IMR-90 (cell line): ENCODE measurements at regions not wholly inside any gene's neighbourhood (a gene's known extent, or its start where the extent isn't known, plus 50 kb on each side); places are given as distances from the start of the nearest gene placed in this dataset.

ENCODE experiments used
- ATAC-seq: fragments of 200-7000 bp; cut with Tn5 transposase; 2 replicates; pipeline ENCODE4 v1.9.1; 2020; ENCODE audit warnings: low read depth, mild to moderate bottlenecking, moderate library complexity
- BruUV-seq: library from RNA; stranded (reverse); fragments of 400-500 nt; replicated peaks from 2 replicates; lab custom pipeline; 2021; lab: Mats Ljungman, UMichigan
- CTCF ChIA-PET: fragments of 300-600 bp; formaldehyde crosslinking; extraction: SDS; loops from one replicate; lab custom pipeline; 2021; ENCODE audit warnings: antibody characterized with exemption; lab: Yijun Ruan, JAX
- POLR2A ChIA-PET: fragments of 300-600 bp; sonication (Branson Sonifier 250); formaldehyde crosslinking; loops from one replicate; lab custom pipeline; 2022; ENCODE audit warnings: antibody characterized with exemption; ENCODE audit not compliant: unreplicated experiment; lab: Charles Lee
- DNase-seq: peaks from one replicate; pipeline ENCODE4 v3.0.0; 2013
- H2AFZ ChIP-seq: replicated peaks from 2 replicates; pipeline ENCODE3; 2013; ENCODE audit warnings: low read length, mild to moderate bottlenecking; ENCODE audit not compliant: poor library complexity
- H2AK5ac ChIP-seq: 2 replicates; pipeline ENCODE4 v1.6.1; 2013; ENCODE audit warnings: low read depth, low read length, inconsistent platforms
- H2AK9ac ChIP-seq: replicated peaks from 2 replicates; pipeline ENCODE3; 2013; ENCODE audit warnings: mild to moderate bottlenecking, low read depth, low read length, moderate library complexity; ENCODE audit not compliant: poor library complexity
- H2BK120ac ChIP-seq: 2 replicates; pipeline ENCODE4 v1.6.1; 2013; ENCODE audit warnings: low read depth, low read length, inconsistent platforms
- H2BK15ac ChIP-seq: 3 replicates; pipeline ENCODE4 v1.6.1; 2013; ENCODE audit warnings: low read depth, low read length, inconsistent platforms
- H2BK20ac ChIP-seq: 2 replicates; pipeline ENCODE4 v1.6.1; 2013; ENCODE audit warnings: low read depth, mild to moderate bottlenecking, inconsistent platforms, low read length, moderate library complexity
- H2BK5ac ChIP-seq: 2 replicates; pipeline ENCODE4 v1.6.1; 2013; ENCODE audit warnings: mild to moderate bottlenecking, low read depth, low read length, inconsistent platforms; ENCODE audit not compliant: poor library complexity, severe bottlenecking
- H3K14ac ChIP-seq: replicated peaks from 2 replicates; pipeline ENCODE4 v1.6.1; 2013; ENCODE audit warnings: low read depth, low read length, inconsistent platforms
- H3K18ac ChIP-seq: 2 replicates; pipeline ENCODE4 v1.6.1; 2013; ENCODE audit warnings: low read depth, low read length, control low read depth
- H3K23ac ChIP-seq: 2 replicates; pipeline ENCODE4 v1.6.1; 2013; ENCODE audit warnings: low read depth, low read length, inconsistent platforms
- H3K27ac ChIP-seq: 2 replicates; pipeline ENCODE4 v1.5.1; 2013; ENCODE audit warnings: mild to moderate bottlenecking, control low read depth, low read length; ENCODE audit not compliant: insufficient read depth
- H3K27me3 ChIP-seq: 2 replicates; pipeline ENCODE4 v1.6.1; 2013; ENCODE audit warnings: low read length; ENCODE audit not compliant: control insufficient read depth, insufficient read depth
- H3K36me3 ChIP-seq: 2 replicates; pipeline ENCODE4 v1.6.1; 2013; ENCODE audit warnings: low read length, mixed read lengths; ENCODE audit not compliant: control insufficient read depth, insufficient read depth
- H3K4ac ChIP-seq: 2 replicates; pipeline ENCODE4 v1.6.1; 2013; ENCODE audit warnings: low read depth, low read length, inconsistent platforms
- H3K4me1 ChIP-seq: 2 replicates; pipeline ENCODE4 v1.6.1; 2013; ENCODE audit warnings: low read length, mixed read lengths; ENCODE audit not compliant: control insufficient read depth, insufficient read depth
- H3K4me2 ChIP-seq: 2 replicates; pipeline ENCODE4 v1.6.1; 2013; ENCODE audit warnings: low read depth, mild to moderate bottlenecking, control low read depth, low read length, moderate library complexity
- H3K4me3 ChIP-seq: 2 replicates; pipeline ENCODE4 v1.5.1; 2013; ENCODE audit warnings: low read depth, mild to moderate bottlenecking, control low read depth, low read length, moderate library complexity; ENCODE audit not compliant: insufficient read depth
- H3K56ac ChIP-seq: 2 replicates; pipeline ENCODE4 v1.6.1; 2013; ENCODE audit warnings: low read length, inconsistent platforms; ENCODE audit not compliant: insufficient read depth; ENCODE audit errors: extremely low read depth
- H3K79me1 ChIP-seq, 2 experiments: 2 replicates each; pipeline ENCODE4 v1.6.1; 2013; ENCODE audit warnings: low read length in 2 of 2, inconsistent platforms in 1 of 2, low read depth in 1 of 2
- H3K9ac ChIP-seq: 2 replicates; pipeline ENCODE4 v1.6.1; 2013; ENCODE audit warnings: low read depth, low read length, control low read depth
- H3K9me1 ChIP-seq: 2 replicates; pipeline ENCODE4 v1.6.1; 2013; ENCODE audit warnings: low read length, inconsistent platforms; ENCODE audit not compliant: insufficient read depth
- H3K9me3 ChIP-seq: 2 replicates; pipeline ENCODE4 v1.6.1; 2013; ENCODE audit warnings: low read length; ENCODE audit not compliant: control insufficient read depth, insufficient read depth
- H4K20me1 ChIP-seq: 2 replicates; pipeline ENCODE4 v1.6.1; 2013; ENCODE audit warnings: low read length, inconsistent platforms; ENCODE audit not compliant: insufficient read depth
- H4K5ac ChIP-seq: 2 replicates; pipeline ENCODE4 v1.6.1; 2013; ENCODE audit warnings: mild to moderate bottlenecking, low read depth, low read length, control low read depth
- H4K8ac ChIP-seq, 2 experiments: 2 replicates each; pipeline ENCODE4 v1.6.1; 2013; ENCODE audit warnings: low read depth in 2 of 2, low read length in 2 of 2, control low read depth in 1 of 2, inconsistent platforms in 1 of 2
- H4K91ac ChIP-seq: 2 replicates; pipeline ENCODE4 v1.6.1; 2013; ENCODE audit warnings: low read depth, low read length, inconsistent platforms; ENCODE audit not compliant: insufficient read depth
- FOS ChIP-seq: fragments of 150-350 bp; IDR thresholded peaks from 2 replicates; pipeline ENCODE4 v1.6.1; 2016; ENCODE audit warnings: low read depth, low read length
- MXI1 ChIP-seq: IDR thresholded peaks from 2 replicates; pipeline ENCODE4 v1.6.1; 2012; ENCODE audit warnings: low read depth, mild to moderate bottlenecking, low read length, moderate library complexity, borderline replicate concordance
- POLR2A ChIP-seq: IDR thresholded peaks from 2 replicates; pipeline ENCODE4 v1.6.1; 2012; ENCODE audit warnings: mild to moderate bottlenecking, low read depth, low read length
- SMC3 ChIP-seq: fragments of 150-350 bp; IDR thresholded peaks from 2 replicates; pipeline ENCODE4 v1.6.1; 2016; ENCODE audit warnings: low read depth, mild to moderate bottlenecking, antibody characterized with exemption, low read length, moderate library complexity
- WGBS, 2 experiments: methylation state at CpG; one replicate each; pipeline versions ENCODE4 v1.1.5 to v1.1.7; 2013; ENCODE audit warnings: missing lambda C conversion rate in 2 of 2; ENCODE audit not compliant: insufficient read length in 1 of 2; ENCODE audit errors: extremely low coverage in 2 of 2; 5-methylcytosine and 5-hydroxymethylcytosine counted together
- dilution Hi-C: fragments of 300-500 bp; cut with HindIII; formaldehyde crosslinking; loops from one replicate; pipeline ENCODE4 v1.14.3; 2018; ENCODE audit warnings: low sequenced_read_pairs; ENCODE audit not compliant: unreplicated experiment
- in situ Hi-C: fragments of 300-500 bp; cut with MboI; formaldehyde crosslinking; loops from 3 replicates; pipeline ENCODE4 v1.14.3; 2019; ENCODE audit warnings: low sequenced_read_pairs, inconsistent platforms, mixed read lengths
- intact Hi-C: fragments of 100-400 bp; cut with micrococcal nuclease; formaldehyde crosslinking; loops from 2 replicates; pipeline ENCODE4 v1.10.0; 2022
- TF ChIP-seq, protein P1 (sequence below): conservative IDR thresholded peaks from 2 replicates; pipeline ENCODE4 v1.5.1; 2012; ENCODE audit warnings: mild to moderate bottlenecking, low read depth, low read length, improper control_type of control experiment

DNA sequence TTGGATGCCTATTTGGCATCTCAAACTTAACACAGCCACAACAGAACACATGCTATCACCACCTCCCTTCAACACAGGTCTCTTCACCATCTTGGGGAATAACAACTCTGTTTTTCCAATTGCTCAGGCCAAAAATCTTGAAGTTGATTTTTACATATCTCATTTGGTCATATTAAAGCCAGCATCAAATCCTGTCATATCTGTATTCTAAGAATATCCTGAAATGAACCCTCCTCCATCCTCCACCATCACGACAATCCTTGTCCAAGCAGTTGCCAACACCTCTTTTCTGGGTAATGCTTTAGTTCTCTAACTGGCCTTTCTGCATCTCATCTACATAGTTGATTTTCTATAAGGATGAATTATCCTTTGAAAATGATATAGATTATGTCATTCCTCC is 168.7 kb downstream of the GPR37 start:
- H3K36me3 ChIP-seq, result no peaks in the 10 kb centered on the region
- intact Hi-C loops, result no loop called here
- H2BK5ac ChIP-seq, result no peak overlapping the region
- H3K27me3 ChIP-seq, result no peaks in the 10 kb centered on the region
- dilution Hi-C loops, result no loop called here
- H3K9ac ChIP-seq, result no peak overlapping the region
- in situ Hi-C loops, result no loop called here
- H2BK20ac ChIP-seq, result no peak overlapping the region
- H3K27ac ChIP-seq, result no peak overlapping the region
- H4K20me1 ChIP-seq, result no peaks in the 10 kb centered on the region
- H2BK15ac ChIP-seq, result no peak overlapping the region
- no peak overlapping the region for H4K8ac ChIP-seq
- no peaks in the 10 kb centered on the region for H3K79me1 ChIP-seq
- no peaks in the 10 kb centered on the region for H3K4me1 ChIP-seq
- H2AK5ac ChIP-seq, result no peak overlapping the region
- DNase-seq (no peak), ATAC-seq (no peak)
- no peak overlapping the region for H3K4ac ChIP-seq
- no peak overlapping the region for H3K23ac ChIP-seq
- H3K4me2 ChIP-seq, result no peak overlapping the region
- no peak overlapping the region for H3K56ac ChIP-seq
- H4K91ac ChIP-seq, result no peak overlapping the region
- no peak overlapping the region for H2AFZ ChIP-seq
- H3K14ac ChIP-seq, result no peak overlapping the region
- H3K4me3 ChIP-seq, result no peak overlapping the region
- no peak overlapping the region for H2BK120ac ChIP-seq
- POLR2A ChIA-PET, result no interaction called here
- no peak overlapping the region for H4K5ac ChIP-seq
- TF ChIP-seq SMC3 (no peak), MXI1 (no peak), POLR2A (no peak), FOS (no peak)
- TF ChIP-seq, protein P1, sequence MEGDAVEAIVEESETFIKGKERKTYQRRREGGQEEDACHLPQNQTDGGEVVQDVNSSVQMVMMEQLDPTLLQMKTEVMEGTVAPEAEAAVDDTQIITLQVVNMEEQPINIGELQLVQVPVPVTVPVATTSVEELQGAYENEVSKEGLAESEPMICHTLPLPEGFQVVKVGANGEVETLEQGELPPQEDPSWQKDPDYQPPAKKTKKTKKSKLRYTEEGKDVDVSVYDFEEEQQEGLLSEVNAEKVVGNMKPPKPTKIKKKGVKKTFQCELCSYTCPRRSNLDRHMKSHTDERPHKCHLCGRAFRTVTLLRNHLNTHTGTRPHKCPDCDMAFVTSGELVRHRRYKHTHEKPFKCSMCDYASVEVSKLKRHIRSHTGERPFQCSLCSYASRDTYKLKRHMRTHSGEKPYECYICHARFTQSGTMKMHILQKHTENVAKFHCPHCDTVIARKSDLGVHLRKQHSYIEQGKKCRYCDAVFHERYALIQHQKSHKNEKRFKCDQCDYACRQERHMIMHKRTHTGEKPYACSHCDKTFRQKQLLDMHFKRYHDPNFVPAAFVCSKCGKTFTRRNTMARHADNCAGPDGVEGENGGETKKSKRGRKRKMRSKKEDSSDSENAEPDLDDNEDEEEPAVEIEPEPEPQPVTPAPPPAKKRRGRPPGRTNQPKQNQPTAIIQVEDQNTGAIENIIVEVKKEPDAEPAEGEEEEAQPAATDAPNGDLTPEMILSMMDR, result no peak
- no peak overlapping the region for H3K18ac ChIP-seq
- CTCF ChIA-PET, result no interaction called here
- no TSS peak for BruUV-seq
- WGBS, 2 experiments, result no CpG with 5 or more reads among the region's 1 CpG
- no peaks in the 10 kb centered on the region for H3K9me1 ChIP-seq
- no peak overlapping the region for H2AK9ac ChIP-seq
- no peaks in the 10 kb centered on the region for H3K9me3 ChIP-seq
